ENCODE measurements at regions not wholly inside any gene's neighbourhood (a gene's known extent, or its start where the extent isn't known, plus 50 kb on each side); places are given as distances from the start of the nearest gene placed in this dataset.
"Not testable (repeated sequence)": the region's sequence is repeated elsewhere in the genome, so short reads cannot be mapped to it uniquely, and the experiment has no call there.

DNA sequence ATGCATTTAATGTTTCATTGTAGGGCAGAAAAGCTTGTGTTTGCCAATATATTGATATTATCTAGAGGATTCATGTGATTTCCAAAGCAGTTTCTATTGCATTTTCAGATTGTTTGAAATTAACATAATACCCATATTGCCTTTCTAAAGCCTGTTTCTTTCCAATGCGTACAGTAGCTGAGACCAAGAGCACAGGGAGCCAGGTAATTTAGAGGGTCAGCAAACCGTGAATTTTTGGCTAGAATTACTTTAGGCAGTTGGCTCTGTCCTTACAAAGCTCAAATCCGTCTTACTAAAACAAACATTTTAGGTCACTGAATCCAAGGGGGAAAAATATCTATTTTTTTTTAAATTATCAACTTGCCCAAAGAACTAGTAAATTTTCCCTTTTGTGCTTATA lies 604.9 kb upstream of the ADARB2 start:
- no peak for DNase-seq (ENCODE audit: low spot score)

DNA sequence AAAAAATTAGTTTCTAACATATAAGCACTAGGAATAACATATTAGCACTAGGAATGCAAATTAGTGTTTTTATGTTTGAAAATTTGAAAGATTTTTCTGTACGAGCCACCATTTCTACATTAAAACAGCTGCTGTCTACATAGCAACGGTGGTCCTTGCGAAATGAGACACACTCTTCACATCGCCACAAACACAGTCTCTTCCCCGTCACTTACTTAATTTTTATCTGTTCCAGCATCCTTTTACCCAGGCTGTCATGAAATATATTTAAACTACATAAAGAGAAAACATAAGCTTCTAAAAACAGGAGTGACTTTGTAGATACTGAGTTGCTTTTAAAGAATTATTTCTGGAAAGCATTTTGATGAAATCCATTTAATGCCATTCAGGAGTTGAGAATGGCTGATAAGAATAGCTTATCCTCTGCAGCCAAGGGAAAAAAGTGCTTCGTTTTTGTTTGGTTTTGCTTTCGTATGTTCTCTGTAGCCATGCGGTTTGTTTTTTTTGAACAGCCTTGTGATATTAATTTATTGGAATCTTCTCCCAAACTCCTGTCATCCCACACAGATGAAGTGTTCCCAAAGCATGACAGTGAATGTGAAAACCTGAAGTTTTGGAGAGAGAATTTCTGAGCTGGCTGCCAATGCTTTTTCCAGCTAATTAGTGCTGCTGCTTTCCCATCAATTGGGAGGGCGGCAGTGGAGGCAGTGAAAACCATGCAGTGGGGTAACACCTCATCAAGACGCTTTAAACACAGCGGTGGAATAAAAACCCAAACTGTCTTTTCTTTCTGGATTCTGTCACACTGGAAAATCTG lies 603.7 kb upstream of the ADARB2 start:
- DNase-seq (ENCODE audit: low spot score): no peak

DNA sequence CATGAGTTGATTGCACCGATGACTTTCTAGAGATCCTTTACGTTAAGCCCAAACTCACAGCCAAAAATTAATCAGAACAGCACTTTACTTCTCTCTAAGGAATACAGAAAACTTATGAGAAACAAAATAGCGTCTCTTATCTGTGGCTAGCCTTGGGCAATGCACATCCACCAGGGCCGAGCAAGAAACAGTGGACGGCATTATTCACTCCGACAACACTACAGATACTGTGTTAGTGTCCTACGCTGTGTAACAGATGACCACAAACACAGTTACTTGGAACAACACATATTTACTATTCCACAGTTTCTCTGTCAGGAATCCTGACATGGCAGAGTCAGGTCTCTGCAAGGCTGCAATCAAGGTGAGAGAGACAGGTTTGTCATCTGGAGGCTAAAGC lies 598.3 kb upstream of the ADARB2 start:
- no peak for DNase-seq (ENCODE audit: low spot score)

DNA sequence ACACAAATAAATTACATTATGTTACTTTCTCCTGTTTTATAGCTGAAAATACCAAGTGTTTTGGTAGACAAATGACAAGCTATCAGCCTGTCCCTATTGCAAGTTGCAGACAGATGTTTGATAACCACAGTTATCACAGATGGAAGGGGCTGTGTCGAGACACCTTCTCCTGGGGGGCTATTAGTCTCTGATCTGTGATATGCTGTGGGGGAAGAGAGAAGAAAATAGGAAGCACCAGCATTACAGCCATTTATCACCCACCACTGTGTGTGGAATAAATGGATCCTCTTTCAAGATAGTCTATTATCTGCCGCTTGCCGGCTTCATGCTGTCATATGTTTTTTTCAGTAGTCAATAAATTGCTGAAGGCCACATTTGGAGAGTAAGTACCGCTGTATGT lies 597.2 kb upstream of the ADARB2 start:
- no peak for DNase-seq (ENCODE audit: low spot score)

DNA sequence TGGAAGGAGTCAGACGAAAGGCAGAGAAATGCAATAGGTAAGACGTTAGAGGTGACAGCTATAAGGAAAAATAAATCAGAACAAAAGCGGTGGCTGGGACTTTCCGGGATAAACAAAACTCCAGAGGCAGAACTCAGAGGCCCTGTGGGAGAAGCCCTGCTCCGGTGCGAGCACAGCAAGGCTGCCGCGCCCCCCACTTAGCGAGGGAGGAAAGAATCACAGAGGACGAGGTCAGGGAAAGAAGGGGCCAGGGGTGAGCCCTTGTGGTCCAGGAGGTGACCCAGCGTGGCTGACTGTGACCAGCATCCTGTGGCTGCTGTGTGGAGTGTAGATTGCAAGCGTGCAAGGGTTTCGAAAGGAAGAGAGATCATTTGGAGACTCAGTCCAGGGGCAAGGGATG lies 591.8 kb upstream of the ADARB2 start:
- no peak for DNase-seq (ENCODE audit: low spot score)

DNA sequence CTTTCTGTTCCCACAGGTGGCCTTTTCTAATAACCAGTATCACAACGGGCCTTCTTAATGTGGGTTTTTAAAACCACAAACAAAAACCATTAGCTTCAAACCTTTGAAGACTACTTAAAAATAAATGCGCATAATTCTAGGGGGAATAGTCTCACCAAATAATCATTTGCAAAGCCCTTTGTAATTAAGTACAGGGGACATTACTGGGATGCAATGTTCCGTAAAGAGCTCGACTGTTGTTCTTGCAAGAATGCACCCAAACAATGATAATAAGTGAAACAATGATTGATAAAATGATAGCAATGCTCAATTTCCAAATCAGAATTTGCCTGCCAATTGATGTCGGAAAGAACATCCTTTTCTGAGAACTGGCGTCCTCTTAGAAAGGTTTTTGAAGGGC lies 589.1 kb upstream of the ADARB2 start:
- no peak for DNase-seq (ENCODE audit: low spot score)

DNA sequence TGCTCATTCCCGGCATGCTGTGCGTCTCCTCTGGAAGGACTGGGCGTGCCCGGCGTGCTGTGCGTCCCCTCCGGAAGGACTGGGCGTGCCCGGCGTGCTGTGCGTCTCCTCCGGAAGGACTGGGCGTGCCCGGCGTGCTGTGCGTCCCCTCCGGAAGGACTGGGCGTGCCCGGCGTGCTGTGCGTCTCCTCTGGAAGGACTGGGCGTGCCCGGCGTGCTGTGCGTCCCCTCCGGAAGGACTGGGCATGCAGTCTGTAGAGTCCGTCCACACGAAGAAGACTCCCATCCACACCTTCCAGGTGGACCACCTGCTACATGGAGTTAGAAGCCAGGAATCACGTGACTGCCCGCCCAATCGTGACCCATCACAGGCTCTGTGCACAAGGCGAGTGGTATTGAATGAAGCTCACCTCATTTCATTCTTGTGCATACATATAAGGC lies 577.7 kb upstream of the ADARB2 start:
- DNase-seq (ENCODE audit: low spot score): not testable (repeated sequence)

DNA sequence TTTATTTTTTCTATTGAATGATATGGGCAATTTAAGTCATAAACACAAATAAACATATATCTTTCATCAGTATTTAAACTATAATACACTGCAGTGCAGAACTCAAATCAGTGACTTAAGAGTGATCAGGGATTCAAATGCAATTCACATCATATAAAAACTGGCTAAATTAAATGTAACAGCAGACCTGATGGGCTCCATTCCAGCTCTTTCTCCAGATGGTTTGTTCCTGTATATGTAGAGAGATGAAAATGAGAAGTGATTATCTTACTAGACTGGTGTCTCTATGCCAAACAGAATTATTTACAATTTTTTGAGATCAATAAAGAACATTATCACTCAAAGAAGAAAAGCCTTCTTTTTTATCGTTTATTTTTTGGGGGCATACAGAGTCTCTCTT lies 568.8 kb upstream of the ADARB2 start:
- no peak for DNase-seq (ENCODE audit: low spot score)

DNA sequence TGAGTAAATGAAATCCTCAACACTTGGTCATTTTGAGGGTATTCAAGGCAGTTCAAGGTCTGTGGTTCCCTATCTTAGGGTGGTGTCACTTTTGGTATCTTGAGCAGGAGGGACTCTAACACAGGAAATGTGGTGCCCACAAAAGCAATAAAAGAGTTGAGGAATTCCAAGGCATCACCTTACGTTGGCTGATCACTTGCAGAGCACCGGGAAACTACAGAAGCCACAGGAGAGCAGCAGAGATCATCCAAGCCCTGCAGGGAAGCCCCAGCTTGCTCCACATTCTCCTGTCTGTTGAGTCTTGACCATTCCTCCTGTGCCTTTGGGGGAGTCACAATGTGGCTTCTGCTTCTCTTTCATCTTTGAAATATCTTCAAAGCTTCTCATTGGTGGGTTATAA lies 565.8 kb upstream of the ADARB2 start:
- DNase-seq (ENCODE audit: low spot score): no peak

DNA sequence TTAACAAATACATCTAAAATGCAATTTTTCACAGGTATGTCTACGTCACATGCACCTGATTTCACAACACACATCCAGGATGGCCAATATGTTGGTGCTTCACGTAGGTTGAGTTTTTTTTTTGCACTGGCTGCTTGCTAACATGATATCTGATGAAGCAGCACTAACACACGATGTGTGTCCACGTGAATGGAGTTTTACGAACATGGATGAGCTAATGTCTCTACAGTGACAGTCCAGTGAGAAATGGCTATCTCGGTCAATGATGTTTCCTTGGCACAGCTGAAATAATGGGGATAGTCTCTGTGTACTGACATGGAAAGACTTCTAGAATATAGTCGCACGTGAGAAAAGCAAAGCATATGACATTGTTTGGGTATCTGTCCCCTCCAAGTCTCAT lies 563.9 kb upstream of the ADARB2 start:
- no peak for DNase-seq (ENCODE audit: low spot score)

DNA sequence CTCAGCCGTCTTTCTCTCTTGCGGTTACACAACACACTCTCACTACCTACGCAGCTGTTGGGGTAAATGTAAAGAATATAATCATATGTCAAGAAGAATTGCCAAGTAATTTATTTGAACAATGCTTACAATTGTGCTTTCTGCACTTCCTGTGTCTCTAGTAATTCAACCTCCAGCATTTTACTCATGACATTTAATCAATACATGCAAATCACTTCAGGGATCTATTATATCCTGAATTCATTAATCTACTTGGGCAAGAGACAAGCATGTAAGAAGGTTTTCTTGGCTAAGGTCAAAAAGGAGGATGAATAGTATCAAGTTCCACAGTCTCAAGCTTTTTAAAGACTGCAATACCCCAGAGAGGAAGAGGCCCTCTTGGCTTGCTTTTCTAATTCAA lies 562.9 kb upstream of the ADARB2 start:
- DNase-seq (ENCODE audit: low spot score): no peak

DNA sequence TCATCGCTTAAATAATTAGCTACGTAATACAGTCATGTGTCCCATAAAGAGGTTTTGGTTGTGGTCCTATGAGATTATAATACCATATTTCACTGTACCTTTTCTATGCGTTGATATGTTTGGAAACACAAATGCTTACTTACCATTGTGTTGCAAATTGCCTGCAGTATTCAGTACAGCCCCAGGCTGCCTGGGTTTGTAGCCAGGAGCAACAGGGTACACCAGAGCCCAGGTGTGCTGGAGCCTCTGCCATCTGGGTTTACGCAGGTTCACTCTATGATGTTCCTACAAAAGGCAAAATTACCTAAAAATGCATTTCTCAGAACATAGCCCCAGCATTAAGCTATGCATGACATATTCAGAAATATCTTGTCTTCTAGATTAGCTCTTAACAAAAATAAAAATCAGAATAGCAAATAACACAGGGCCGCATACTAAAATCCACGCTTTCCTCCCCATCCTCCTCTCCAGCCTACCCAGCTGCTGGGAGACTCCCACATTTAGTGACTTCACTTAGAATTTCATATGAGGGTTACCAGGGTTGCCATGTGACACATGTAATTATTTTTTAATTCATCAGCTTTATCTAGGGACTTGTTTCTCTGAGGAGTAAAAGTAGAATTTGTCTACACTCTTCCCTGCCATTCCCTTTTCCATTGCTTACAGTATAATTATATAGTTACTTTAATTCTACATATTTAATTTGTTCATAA lies 559.0 kb upstream of the ADARB2 start:
- DNase-seq (ENCODE audit: low spot score): no peak

DNA sequence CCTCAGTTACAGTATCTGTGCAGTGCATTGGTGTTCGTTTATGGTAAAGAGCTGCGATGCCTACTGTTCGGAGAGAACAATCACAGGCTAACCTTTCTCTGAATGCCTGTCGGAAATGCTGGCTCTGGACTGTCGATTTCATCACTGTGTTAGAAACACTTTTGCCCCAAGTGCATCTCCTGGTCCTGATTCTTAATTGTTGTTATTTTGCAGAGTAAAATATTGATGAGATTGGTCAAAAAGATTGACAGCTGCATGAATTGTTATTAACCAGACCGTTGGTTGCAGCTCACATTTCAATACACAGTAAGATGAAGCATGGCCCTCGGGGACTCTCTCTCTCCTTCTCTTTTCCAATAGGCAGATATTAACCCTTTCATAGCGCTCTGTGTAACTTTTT lies 557.4 kb upstream of the ADARB2 start:
- DNase-seq (ENCODE audit: low spot score): no peak

DNA sequence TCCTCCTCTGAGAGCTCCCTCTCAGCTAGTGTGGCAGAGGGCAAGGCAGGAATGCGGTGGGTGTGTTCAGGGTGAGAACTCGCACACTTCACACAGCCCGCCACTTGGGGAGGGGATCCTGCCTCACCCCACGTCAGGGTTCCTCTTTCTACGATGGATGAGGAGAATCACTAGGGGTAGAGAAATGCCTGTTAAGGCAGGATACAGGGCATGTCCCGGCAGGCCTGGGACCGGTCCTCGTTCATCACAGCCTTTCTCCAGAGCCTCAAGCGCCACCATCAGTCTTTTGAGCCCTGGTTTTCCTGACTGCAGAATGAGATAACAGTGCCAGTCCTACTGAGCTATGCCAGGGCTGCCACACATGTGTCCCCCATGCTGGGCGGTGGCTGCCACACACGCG lies 546.7 kb upstream of the ADARB2 start:
- no peak for DNase-seq (ENCODE audit: low spot score)

DNA sequence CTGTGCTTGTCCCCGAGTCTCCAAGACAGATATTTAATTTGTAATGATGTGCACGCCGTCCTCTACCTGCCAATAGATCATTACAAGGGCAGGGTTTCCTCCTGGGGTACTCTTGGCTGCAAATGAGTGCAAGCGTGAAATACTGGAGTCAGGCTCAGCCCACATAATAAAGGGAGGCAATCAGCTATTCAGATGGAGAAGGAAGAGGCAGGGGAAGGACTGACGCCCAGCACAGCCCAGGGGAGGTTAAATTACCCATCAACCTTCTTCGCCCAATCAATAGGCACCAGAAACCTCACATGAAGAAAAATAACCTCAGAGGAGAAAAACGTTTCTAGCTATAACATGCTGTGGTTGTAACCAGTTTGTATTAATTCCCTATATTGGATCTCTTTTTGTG lies 544.9 kb upstream of the ADARB2 start:
- no peak for DNase-seq (ENCODE audit: low spot score)

DNA sequence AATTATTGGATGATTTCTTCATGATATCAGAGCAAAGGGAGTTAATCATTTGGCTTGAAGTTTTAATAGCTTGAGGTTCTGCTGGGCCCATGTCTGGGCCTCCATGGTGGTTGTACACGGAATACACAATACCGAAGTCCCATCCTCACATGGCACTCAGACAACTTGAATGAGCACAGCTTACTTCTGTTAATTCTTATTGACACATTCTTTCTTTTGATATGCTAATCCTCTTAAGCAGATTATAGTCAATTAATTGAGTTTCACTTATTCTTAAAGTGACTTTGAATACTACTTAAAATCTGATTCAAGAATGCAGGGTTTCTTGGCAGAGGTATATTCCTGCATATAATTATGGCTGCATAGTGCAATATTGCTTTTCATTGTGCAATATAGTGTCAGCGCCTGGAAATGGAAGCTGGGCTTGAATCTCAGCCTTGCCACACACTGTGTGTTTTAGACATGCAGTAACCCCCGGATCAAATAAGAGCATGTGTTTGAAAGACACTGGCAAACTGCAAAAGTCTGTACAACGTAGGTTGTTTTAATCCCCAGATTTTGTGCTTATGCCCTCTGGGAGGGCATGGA lies 543.5 kb upstream of the ADARB2 start:
- no peak for DNase-seq (ENCODE audit: low spot score)

DNA sequence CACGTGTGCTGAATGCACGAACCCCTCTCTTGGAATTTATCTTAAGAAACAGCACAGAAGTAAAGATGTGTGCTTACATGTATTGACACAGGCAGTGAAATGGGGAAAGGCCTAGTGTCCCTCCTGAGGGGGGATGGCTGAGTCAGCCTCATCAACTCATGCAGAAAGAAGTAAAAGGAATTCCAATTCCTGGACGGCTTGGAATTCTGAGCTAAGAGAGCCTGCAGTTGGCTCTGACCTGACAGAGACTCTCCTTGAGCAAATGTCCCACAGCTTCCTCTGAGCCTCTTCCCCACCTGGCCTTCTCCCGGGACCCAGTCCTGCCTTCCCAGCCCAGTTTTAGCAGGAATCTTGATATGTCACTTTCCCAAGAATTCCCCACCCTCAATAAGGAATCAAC lies 542.4 kb upstream of the ADARB2 start:
- DNase-seq (ENCODE audit: low spot score): no peak

DNA sequence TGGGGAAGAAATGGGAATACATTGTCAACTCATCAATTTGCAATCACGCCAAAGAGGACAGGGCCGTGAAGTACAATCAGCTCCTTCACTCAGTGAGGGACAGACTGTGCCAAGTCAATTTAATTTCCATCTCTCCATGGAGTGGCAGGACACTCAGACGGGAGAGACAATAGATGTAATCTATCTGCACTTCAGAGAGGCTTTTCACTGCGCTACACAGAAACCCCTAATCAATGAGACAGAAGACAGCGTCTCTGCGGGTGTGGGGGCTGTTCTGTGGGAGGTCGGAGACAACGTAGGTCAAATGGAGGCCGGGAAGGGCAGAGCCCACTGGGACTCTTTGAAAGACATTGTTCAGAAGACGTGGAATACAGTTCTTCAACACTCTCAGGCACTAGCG lies 541.0 kb upstream of the ADARB2 start:
- DNase-seq (ENCODE audit: low spot score): no peak

DNA sequence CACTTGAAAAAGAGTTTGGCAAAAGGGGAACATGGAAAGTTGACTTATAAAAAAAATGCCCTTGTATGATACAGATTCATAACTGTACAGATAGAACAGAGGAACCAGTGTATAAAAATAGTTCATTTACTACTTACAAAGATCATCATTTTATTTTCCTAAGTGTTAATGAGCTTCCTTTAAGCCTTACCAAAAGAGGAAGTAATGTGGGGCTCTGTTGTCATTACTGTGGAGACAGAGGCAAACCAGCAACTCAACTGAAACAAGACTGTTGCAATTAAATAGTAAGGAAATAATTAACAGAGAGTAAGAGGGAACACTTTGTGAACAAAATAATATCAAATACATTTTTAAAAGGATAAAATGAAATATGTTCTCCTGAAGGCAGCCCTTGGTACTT lies 526.2 kb upstream of the ADARB2 start:
- DNase-seq (ENCODE audit: low spot score): no peak

DNA sequence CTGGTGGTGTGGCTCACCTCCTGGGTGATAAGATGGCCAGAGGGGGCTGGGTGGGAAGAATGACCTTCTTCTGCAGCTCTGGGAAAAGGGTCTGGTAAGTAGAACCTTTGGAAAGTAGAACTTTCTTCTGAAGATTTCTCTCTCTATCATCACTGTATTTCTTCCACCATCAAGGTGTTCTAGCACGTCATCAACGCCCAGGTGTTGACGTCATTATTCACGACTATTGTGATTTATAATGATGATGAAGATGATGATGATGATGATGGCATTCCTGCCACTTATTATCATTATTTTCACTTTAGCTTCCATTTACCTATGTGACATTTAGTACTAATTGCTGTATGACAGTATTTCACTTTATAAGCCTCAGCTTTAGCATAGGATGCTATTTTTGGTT lies 525.6 kb upstream of the ADARB2 start:
- no peak for DNase-seq (ENCODE audit: low spot score)

DNA sequence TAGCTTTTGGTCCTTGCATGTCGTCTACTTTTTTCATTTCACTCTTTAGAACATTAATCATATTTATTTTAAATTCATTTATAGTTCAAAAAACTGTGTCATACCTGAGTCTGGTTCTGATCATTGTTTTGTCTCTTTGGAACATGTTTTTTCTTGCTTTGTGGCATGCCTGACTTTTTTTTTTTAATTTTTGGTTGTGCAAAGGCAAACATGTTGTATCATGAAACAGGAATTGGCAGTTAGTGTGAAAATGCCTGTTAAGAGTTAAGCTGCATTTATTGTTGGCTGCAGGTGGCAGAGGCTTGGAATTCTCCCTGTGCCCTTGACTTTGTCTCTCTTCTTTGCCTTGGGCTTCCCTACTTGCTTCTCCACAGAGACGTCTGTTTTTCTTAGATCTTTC lies 525.0 kb upstream of the ADARB2 start:
- DNase-seq (ENCODE audit: low spot score): no peak

DNA sequence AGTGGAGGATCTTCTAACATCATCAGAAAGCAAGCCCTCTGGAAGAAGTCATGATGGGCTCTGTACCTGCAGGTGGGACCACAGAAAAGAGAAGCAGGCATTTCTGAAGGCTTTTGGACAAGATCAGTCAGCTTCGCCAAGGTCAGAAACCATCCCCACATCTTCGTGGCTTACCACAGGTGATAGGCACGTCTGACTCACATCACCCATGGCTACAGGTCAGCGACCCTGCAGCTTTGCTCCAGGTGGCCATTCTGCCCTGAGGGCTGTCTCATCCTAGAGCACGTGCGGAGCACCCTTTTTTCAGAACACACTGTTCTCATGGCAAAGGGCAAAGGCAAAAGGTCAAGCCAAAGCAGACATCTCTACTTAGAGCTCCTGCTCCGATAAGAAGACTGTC lies 518.9 kb upstream of the ADARB2 start:
- DNase-seq (ENCODE audit: low spot score): no peak

DNA sequence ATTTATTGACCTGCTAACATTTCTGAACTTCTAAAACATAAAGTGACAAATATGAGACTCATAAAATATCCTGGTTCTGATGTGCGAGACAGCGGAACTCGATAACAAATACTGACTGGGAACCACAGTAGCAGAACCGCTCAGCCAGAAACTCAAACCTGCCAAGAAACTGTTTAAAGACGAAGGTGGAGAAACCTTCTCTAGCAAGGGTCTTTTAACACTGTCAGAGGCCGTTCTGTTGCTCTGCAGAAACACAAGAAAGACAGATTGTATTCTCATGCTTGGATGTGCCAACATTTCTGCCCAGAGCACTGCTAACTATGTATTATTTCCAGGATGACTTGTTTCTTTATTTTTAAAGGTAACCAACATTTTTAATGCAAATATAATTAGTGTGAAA lies 514.8 kb upstream of the ADARB2 start:
- DNase-seq (ENCODE audit: low spot score): no peak
